ENCODE measurements at regions not wholly inside any gene's neighbourhood (a gene's known extent, or its start where the extent isn't known, plus 50 kb on each side); places are given as distances from the start of the nearest gene placed in this dataset.

DNA sequence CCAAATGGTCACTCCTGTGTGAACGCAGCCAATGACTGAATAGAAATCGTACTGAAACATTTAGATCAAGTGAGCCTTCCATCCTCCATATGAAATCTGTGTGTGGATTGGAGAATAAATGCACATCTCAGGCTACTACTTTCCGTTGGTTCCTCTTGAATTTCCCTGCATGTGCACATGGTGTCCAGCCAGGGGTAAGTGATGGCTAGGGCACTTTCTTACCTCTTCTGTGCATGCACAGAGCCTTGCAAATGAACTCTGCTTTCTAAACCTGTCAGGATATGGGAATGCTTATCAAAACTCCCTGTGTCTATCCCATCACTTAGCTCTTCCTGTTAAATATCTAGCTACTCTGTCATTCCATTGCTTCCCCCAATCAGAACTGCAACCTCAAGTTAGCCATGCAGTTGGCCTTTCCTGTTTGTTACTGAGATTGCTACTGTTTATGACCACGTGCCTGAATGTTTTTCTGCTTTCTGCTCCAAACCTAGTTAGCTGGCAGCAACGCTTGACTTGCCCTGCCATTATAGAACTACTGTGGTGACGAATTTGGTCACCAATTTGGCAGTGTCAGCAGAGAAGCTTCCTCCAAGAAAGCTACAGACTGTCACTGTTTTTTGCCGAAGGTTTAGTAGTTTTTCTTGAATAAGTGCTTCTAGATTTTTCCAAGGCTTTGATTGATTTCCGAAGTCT is 661.6 kb downstream of the LRRC70 start:
- no peaks in the 10 kb centered on the region for H3K27me3 Mint-ChIP-seq (ENCODE audit: unreplicated experiment)
- TF ChIP-seq, protein P1, sequence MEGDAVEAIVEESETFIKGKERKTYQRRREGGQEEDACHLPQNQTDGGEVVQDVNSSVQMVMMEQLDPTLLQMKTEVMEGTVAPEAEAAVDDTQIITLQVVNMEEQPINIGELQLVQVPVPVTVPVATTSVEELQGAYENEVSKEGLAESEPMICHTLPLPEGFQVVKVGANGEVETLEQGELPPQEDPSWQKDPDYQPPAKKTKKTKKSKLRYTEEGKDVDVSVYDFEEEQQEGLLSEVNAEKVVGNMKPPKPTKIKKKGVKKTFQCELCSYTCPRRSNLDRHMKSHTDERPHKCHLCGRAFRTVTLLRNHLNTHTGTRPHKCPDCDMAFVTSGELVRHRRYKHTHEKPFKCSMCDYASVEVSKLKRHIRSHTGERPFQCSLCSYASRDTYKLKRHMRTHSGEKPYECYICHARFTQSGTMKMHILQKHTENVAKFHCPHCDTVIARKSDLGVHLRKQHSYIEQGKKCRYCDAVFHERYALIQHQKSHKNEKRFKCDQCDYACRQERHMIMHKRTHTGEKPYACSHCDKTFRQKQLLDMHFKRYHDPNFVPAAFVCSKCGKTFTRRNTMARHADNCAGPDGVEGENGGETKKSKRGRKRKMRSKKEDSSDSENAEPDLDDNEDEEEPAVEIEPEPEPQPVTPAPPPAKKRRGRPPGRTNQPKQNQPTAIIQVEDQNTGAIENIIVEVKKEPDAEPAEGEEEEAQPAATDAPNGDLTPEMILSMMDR (IDR thresholded peaks at IDR 0.05; ENCODE audit: unreplicated experiment): no peak
- intact Hi-C loops (cut with micrococcal nuclease; ENCODE audit: unreplicated experiment): no loop called here
- no peak overlapping the region for H3K27ac Mint-ChIP-seq (ENCODE audit: unreplicated experiment)
- H3K4me1 Mint-ChIP-seq (ENCODE audit: low read depth, unreplicated experiment): no peaks in the 10 kb centered on the region
- CTCF ChIA-PET: no interaction called here
- H3K9me3 Mint-ChIP-seq (ENCODE audit: low read depth, unreplicated experiment): peaks cover 4% of the 10 kb centered on the region
- BruUV-seq (replicated peaks): no TSS peak
- H3K4me3 Mint-ChIP-seq (ENCODE audit: low read depth, unreplicated experiment): no peak overlapping the region
- DNase-seq: no peak
- H3K36me3 Mint-ChIP-seq (ENCODE audit: insufficient read depth, unreplicated experiment): no peaks in the 10 kb centered on the region

DNA sequence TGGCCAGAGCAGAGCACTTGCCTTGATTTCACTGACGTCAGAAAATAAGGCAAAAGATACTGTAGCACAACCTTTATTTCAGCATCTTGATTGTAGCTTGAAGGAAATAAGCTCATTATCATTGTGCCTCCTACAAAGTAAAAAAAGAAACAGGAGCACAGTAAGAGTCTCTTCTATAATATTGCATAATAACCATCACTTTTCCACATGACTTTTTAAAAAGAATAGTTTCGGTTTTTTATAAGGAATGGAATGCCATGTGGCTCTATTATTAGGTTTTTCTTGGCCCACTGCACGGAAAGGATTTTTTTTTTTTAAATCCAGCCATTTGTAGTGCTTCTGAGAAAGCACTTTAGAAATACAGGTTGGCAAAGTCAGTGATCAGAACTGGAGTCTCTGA is 655.3 kb downstream of the LRRC70 start:
- CTCF ChIA-PET: interaction anchor here (0.7 kb wide), 1 partner anchor 31 kb away, joined by 4 read pairs; no protein-coding TSS in a partner anchor

DNA sequence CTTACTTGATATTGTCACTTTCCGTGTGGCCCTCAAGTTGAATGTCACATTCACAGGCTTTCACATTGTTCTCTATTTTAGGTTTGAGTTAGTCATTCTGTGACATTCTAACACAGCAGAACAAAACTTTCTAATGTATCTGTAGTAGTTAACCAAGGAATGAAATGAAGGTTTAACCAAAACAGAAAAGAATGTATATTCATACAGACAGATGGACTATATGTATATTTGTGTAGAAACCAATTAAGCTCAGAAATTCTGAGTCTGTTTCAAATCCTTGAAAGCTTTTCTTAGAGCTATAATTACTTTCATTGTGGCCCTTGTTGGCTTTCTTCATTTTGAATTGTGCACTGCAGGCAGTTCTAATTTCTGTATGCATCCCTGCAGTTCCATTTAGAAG is 654.7 kb downstream of the LRRC70 start:
- Mint-ChIP-seq H3K4me1 (ENCODE audit: low read depth, unreplicated experiment) (no peaks in the 10 kb centered on the region), H3K4me3 (ENCODE audit: low read depth, unreplicated experiment) (no peak overlapping the region), H3K27me3 (ENCODE audit: unreplicated experiment) (no peaks in the 10 kb centered on the region), H3K36me3 (ENCODE audit: insufficient read depth, unreplicated experiment) (no peaks in the 10 kb centered on the region), H3K27ac (ENCODE audit: unreplicated experiment) (no peak overlapping the region), H3K9me3 (ENCODE audit: low read depth, unreplicated experiment) (no peaks in the 10 kb centered on the region)
- intact Hi-C loops (cut with micrococcal nuclease; ENCODE audit: unreplicated experiment): no loop called here
- CTCF ChIA-PET: interaction anchor here (0.7 kb wide), 1 partner anchor 30 kb away, joined by 4 read pairs; no protein-coding TSS in a partner anchor
- no TSS peak for BruUV-seq (replicated peaks)
- TF ChIP-seq, protein P1 (IDR thresholded peaks at IDR 0.05; ENCODE audit: unreplicated experiment): no peak
- DNase-seq: no peak

More for the DNA sequence above, 655.3 kb downstream of the LRRC70 start:
- no peak for DNase-seq
- no TSS peak for BruUV-seq (replicated peaks)
- Mint-ChIP-seq H3K27ac (ENCODE audit: unreplicated experiment) (no peak overlapping the region), H3K9me3 (ENCODE audit: low read depth, unreplicated experiment) (no peaks in the 10 kb centered on the region), H3K4me3 (ENCODE audit: low read depth, unreplicated experiment) (no peak overlapping the region), H3K4me1 (ENCODE audit: low read depth, unreplicated experiment) (no peaks in the 10 kb centered on the region), H3K36me3 (ENCODE audit: insufficient read depth, unreplicated experiment) (no peaks in the 10 kb centered on the region), H3K27me3 (ENCODE audit: unreplicated experiment) (no peaks in the 10 kb centered on the region)
- TF ChIP-seq, protein P1 (IDR thresholded peaks at IDR 0.05; ENCODE audit: unreplicated experiment): no peak
- intact Hi-C loops (cut with micrococcal nuclease; ENCODE audit: unreplicated experiment): no loop called here

DNA sequence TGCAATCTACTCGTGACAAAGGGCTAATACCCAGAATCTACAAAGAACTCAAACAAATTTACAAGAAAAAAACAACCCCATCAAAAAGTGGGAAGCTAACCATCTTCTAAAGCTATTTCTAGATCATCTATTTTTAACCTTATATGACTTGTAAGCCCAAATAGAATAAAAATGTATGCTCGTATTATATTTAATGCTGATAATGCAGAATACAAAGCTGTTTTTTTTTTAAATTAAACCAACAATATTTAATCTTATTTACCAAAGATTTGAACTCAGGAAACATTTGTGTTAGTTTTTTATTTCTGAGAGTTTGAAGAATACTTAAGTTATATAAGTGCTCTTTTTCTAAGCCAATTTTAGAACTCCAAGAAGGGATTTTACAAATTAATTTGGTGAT is 652.1 kb downstream of the LRRC70 start:
- Mint-ChIP-seq H3K4me3 (ENCODE audit: low read depth, unreplicated experiment) (no peak overlapping the region), H3K27ac (ENCODE audit: unreplicated experiment) (no peak overlapping the region), H3K4me1 (ENCODE audit: low read depth, unreplicated experiment) (no peaks in the 10 kb centered on the region), H3K36me3 (ENCODE audit: insufficient read depth, unreplicated experiment) (no peaks in the 10 kb centered on the region), H3K9me3 (ENCODE audit: low read depth, unreplicated experiment) (no peaks in the 10 kb centered on the region), H3K27me3 (ENCODE audit: unreplicated experiment) (no peaks in the 10 kb centered on the region)
- BruUV-seq (replicated peaks): no TSS peak
- TF ChIP-seq, protein P1 (IDR thresholded peaks at IDR 0.05; ENCODE audit: unreplicated experiment): no peak
- CTCF ChIA-PET: no interaction called here
- intact Hi-C loops (cut with micrococcal nuclease; ENCODE audit: unreplicated experiment): no loop called here
- no peak for DNase-seq

Measured in Calu3 (cell line).